ENCODE measurements at regions not wholly inside any gene's neighbourhood (a gene's known extent, or its start where the extent isn't known, plus 50 kb on each side); places are given as distances from the start of the nearest gene placed in this dataset.

DNA sequence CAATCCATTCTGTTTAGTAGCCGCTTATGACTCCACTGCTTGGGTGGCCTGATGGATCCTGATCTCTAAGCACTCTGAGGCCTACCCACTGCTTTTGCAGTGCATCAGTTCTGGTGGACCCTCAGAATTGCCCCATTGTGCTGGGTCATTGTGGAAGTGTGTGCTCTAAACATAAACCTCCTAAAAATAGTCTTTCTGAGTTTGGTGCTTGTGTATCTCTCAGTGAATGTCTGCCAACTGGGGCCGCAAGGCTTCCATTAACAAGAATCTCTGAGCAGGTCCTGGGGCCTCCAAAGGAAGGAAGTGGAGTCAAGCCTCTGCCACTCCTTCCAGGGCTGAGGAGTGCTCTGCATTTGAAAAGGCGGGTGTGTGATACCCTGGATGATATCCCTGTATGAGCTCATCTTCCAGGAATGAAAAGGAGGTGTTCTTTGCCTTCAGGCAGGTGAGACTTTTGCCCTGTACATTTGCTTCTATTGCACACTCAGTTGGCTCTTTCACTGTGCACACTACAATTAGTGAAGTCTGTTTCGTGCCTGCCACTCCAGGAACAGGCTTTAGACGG, 80.0 kb upstream of the CACNA2D3 start:
- TF ChIP-seq CTCF (IDR thresholded peaks at IDR 0.05; ENCODE audit: insufficient read depth, missing control alignments) = no peak
- no peak for DNase-seq (ENCODE audit: insufficient read length, low spot score)
- FAIRE-seq = no peak

- no peak for DNase-seq (ENCODE audit: insufficient read length, low spot score)
- TF ChIP-seq CTCF (IDR thresholded peaks at IDR 0.05; ENCODE audit: insufficient read depth, missing control alignments) = no peak
Observed at GRCh38 chr3:54040476-54040875, 81.9 kb upstream of the CACNA2D3 start.

GRCh38 chr3:54038391-54038790, 84.0 kb upstream of the CACNA2D3 start:
- FAIRE-seq = no peak
- DNase-seq (ENCODE audit: insufficient read length, low spot score) = no peak
- no peak for TF ChIP-seq CTCF (IDR thresholded peaks at IDR 0.05; ENCODE audit: insufficient read depth, missing control alignments)

More at GRCh38 chr3:54040476-54040875, 81.9 kb upstream of the CACNA2D3 start:
- FAIRE-seq = no peak

GRCh38 chr3:54036543-54036942, 85.8 kb upstream of the CACNA2D3 start:
- TF ChIP-seq CTCF (IDR thresholded peaks at IDR 0.05; ENCODE audit: insufficient read depth, missing control alignments) = no peak
- FAIRE-seq (no peak), DNase-seq (ENCODE audit: insufficient read length, low spot score) (no peak)

- no peak for DNase-seq (ENCODE audit: insufficient read length, low spot score)
- FAIRE-seq = no peak
- no peak for TF ChIP-seq CTCF (IDR thresholded peaks at IDR 0.05; ENCODE audit: insufficient read depth, missing control alignments)
Observed at GRCh38 chr3:54034971-54035370, 87.4 kb upstream of the CACNA2D3 start.

DNA sequence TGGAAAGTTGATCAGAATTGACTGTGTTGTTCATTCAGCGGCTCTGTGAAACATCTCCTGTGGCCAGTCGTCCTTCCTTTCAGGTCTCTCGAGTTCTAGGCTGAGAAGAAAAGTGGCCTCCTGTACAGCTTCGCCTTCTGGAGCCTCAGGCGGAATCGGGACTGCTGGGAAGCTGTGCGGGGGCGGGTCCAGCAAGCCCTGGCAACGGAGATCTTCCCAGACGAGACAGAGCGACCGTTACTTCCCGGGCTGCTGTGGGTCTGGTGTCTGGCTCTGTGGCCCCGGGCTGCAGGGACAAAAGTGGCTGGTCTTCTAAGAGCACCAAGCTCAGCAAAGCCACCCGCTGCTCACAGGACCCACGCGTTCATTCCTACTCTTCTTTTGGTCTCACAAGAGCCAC, 88.6 kb upstream of the CACNA2D3 start:
- DNase-seq (ENCODE audit: insufficient read length, low spot score) = no peak
- TF ChIP-seq CTCF (IDR thresholded peaks at IDR 0.05; ENCODE audit: insufficient read depth, missing control alignments) = no peak
- FAIRE-seq = no peak

DNA sequence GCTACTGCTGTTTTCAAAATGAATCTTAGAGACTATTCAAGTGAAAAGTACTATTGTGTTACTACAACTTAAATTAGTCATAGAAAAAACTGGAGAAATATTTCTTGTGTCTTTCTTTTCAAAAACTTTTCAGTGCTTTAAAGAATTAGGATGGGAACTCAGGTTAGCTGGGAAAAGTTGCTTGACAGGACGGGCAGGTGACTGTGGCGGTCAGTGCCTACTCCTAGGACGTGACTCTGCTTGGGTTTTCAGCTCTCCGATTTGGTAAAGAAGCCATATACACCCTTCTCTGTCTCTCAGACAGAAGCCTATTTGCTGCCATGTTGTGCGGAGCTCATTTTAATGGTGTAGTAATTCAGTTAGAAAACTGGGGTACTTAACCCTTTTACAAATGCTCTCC, 89.8 kb upstream of the CACNA2D3 start:
- TF ChIP-seq CTCF (IDR thresholded peaks at IDR 0.05; ENCODE audit: insufficient read depth, missing control alignments) = no peak
- FAIRE-seq = no peak

More for the DNA sequence above, 89.8 kb upstream of the CACNA2D3 start:
- no peak for DNase-seq (ENCODE audit: insufficient read length, low spot score)

Data from D721Med (cell line).